GM19035 (cell line): ENCODE measurements at regions not wholly inside any gene's neighbourhood (a gene's known extent, or its start where the extent isn't known, plus 50 kb on each side); places are given as distances from the start of the nearest gene placed in this dataset.

Source experiments
- ATAC-seq: cut with Tn5 transposase; IDR thresholded peaks from one replicate; pipeline ENCODE4 v1.9.1; 2021; ENCODE audit not compliant: unreplicated experiment

- no peak for ATAC-seq
Observed at GRCh38 chr13:32960626-32961025, 55.6 kb upstream of the KL start.

- no peak for ATAC-seq
Observed at GRCh38 chr13:32961724-32962123, 54.5 kb upstream of the KL start.

- no peak for ATAC-seq
Observed at GRCh38 chr13:32962342-32962741, 53.9 kb upstream of the KL start.

GRCh38 chr13:32964987-32965386 lies 51.2 kb upstream of the KL start:
- ATAC-seq, result no peak
